Right cardiac atrium (tissue), 5 donors: ENCODE measurements at regions not wholly inside any gene's neighbourhood (a gene's known extent, or its start where the extent isn't known, plus 50 kb on each side); places are given as distances from the start of the nearest gene placed in this dataset.
A peak's percentile ranks its signal among the peaks of the same experiment; 100 is the strongest.
"Not testable (repeated sequence)": the region's sequence is repeated elsewhere in the genome, so short reads cannot be mapped to it uniquely, and the experiment has no call there.

Source experiments
- ATAC-seq, 2 donors: fragments of 200-7000 bp; cut with Tn5 transposase; one replicate each; pipeline versions ENCODE4 v1.8.0 to v1.9.1; 2020; ENCODE audit warnings: moderate library complexity in 2 of 2, mild to moderate bottlenecking in 1 of 2
- DNase-seq, 3 donors: peaks; one replicate each; pipeline ENCODE4 v3.0.0-alpha.2; 2020
- H3K27ac ChIP-seq: one replicate; pipeline ENCODE4 v1.5.1; 2013; ENCODE audit warnings: mild to moderate bottlenecking, low read length, control low read depth, moderate library complexity
- H3K27me3 ChIP-seq: one replicate; pipeline ENCODE4 v1.6.1; 2013; ENCODE audit not compliant: control insufficient read depth, insufficient read depth
- H3K4me1 ChIP-seq: one replicate; pipeline ENCODE4 v1.6.1; 2013; ENCODE audit warnings: low read length; ENCODE audit not compliant: control insufficient read depth, insufficient read depth
- H3K4me3 ChIP-seq: one replicate; pipeline ENCODE4 v1.5.1; 2013; ENCODE audit warnings: low read length, control low read depth
- H3K9me3 ChIP-seq: one replicate; pipeline ENCODE4 v1.6.1; 2013; ENCODE audit warnings: low read length; ENCODE audit not compliant: control insufficient read depth
- WGBS: extraction: QIAGEN DNeasy Blood & Tissue Kit; methylation state at CpG from one replicate; pipeline ENCODE4 v1.1.7; 2013; 5-methylcytosine and 5-hydroxymethylcytosine counted together
- intact Hi-C, 4 donors: fragments of 100-400 bp; cut with DNase I; formaldehyde crosslinking; loops; one replicate each; pipeline versions ENCODE4 v1.11.0 to v1.14.0; 2022 to 2023
- donor health status: healthy with polysubstance abuse.
- donor health status: DM: no; HTN: yes; CAD: no.
- donor health status: DM: no; HTN: no; CAD: no.
- donor health status: DM: no; HTN: yes; CAD: no; lungs with severe emphysema.
- donor health status: DM: yes; HTN: yes; CAD: no.

- DNase-seq, H3K4me1 ChIP-seq, H3K27me3 ChIP-seq, ATAC-seq, intact Hi-C loops, H3K9me3 ChIP-seq, H3K4me3 ChIP-seq, H3K27ac ChIP-seq: not testable (repeated sequence)
- 98% methylated on average over 40 of the region's 40 CpGs for WGBS
Measured at GRCh38 chr15:70587012-70587634, 176.2 kb downstream of the UACA start.

- Histone ChIP-seq H3K4me3 (no peak overlapping the region), H3K27me3 (no peaks in the 10 kb centered on the region), H3K4me1 (no peaks in the 10 kb centered on the region), H3K27ac (no peak overlapping the region), H3K9me3 (no peaks in the 10 kb centered on the region)
- 92% methylated on average over 24 of the region's 24 CpGs for WGBS
- intact Hi-C loops: no loop called here
- no peak for ATAC-seq
- DNase-seq: no peak
Measured at GRCh38 chr15:70586241-70586640, 177.1 kb downstream of the UACA start.

GRCh38 chr15:70585707-70586034, 177.7 kb downstream of the UACA start:
- Histone ChIP-seq H3K27me3 (no peaks in the 10 kb centered on the region), H3K4me1 (no peaks in the 10 kb centered on the region), H3K4me3 (no peak overlapping the region), H3K9me3 (no peaks in the 10 kb centered on the region), H3K27ac (no peak overlapping the region)
- DNase-seq: no peak
- no peak for ATAC-seq
- intact Hi-C loops: no loop called here
- 48% methylated on average over 10 of the region's 10 CpGs for WGBS

GRCh38 chr15:70584838-70585706, 178.3 kb downstream of the UACA start:
- no peak for DNase-seq
- Histone ChIP-seq H3K4me3 (peak overlapping the region; percentile 9), H3K4me1 (no peaks in the 10 kb centered on the region), H3K9me3 (no peaks in the 10 kb centered on the region), H3K27ac (no peak overlapping the region), H3K27me3 (no peaks in the 10 kb centered on the region)
- peak; percentile 47 to 48 for ATAC-seq
- WGBS: 17% methylated on average over 64 of the region's 64 CpGs
- intact Hi-C loops: no loop called here

- intact Hi-C loops: no loop called here
- Histone ChIP-seq H3K4me1 (no peaks in the 10 kb centered on the region), H3K27ac (no peak overlapping the region), H3K27me3 (no peaks in the 10 kb centered on the region), H3K4me3 (no peak overlapping the region), H3K9me3 (no peaks in the 10 kb centered on the region)
- ATAC-seq: no peak
- 95% methylated on average over 4 of the region's 4 CpGs for WGBS
- no peak for DNase-seq
Measured at GRCh38 chr15:70584441-70584837, 178.9 kb downstream of the UACA start.

GRCh38 chr15:70583006-70583405, 180.4 kb downstream of the UACA start:
- intact Hi-C loops: no loop called here
- Histone ChIP-seq H3K27ac (no peak overlapping the region), H3K4me3 (no peak overlapping the region), H3K9me3 (no peaks in the 10 kb centered on the region), H3K4me1 (no peaks in the 10 kb centered on the region), H3K27me3 (no peaks in the 10 kb centered on the region)
- WGBS: 73% methylated on average over 4 of the region's 4 CpGs
- DNase-seq: no peak
- ATAC-seq: no peak

- ATAC-seq (peak; percentile 37 to 45), DNase-seq (no peak)
- WGBS: 70% methylated on average over 5 of the region's 5 CpGs
- intact Hi-C loops: no loop called here
- H3K9me3 ChIP-seq: no peaks in the 10 kb centered on the region
- no peaks in the 10 kb centered on the region for H3K27me3 ChIP-seq
- no peak overlapping the region for H3K4me3 ChIP-seq
- no peaks in the 10 kb centered on the region for H3K4me1 ChIP-seq
- no peak overlapping the region for H3K27ac ChIP-seq
Measured at GRCh38 chr15:70582143-70582945, 181.0 kb downstream of the UACA start.

GRCh38 chr15:70580958-70581357, 182.4 kb downstream of the UACA start:
- Histone ChIP-seq H3K9me3 (no peaks in the 10 kb centered on the region), H3K27me3 (no peaks in the 10 kb centered on the region), H3K4me1 (no peaks in the 10 kb centered on the region), H3K27ac (no peak overlapping the region), H3K4me3 (no peak overlapping the region)
- WGBS: 84% methylated on average over 6 of the region's 6 CpGs
- intact Hi-C loops: no loop called here
- DNase-seq (no peak), ATAC-seq (no peak)

GRCh38 chr15:70580286-70580685, 183.1 kb downstream of the UACA start:
- Histone ChIP-seq H3K9me3 (no peaks in the 10 kb centered on the region), H3K4me1 (no peaks in the 10 kb centered on the region), H3K27me3 (no peaks in the 10 kb centered on the region), H3K4me3 (no peak overlapping the region), H3K27ac (no peak overlapping the region)
- DNase-seq (no peak), ATAC-seq (no peak)
- intact Hi-C loops: no loop called here
- 67% methylated on average over 10 of the region's 10 CpGs for WGBS

- H3K27ac ChIP-seq: no peak overlapping the region
- 75% methylated on average over 3 of the region's 3 CpGs for WGBS
- no peaks in the 10 kb centered on the region for H3K27me3 ChIP-seq
- H3K4me3 ChIP-seq: no peak overlapping the region
- no peak for ATAC-seq
- intact Hi-C loops: no loop called here
- H3K9me3 ChIP-seq: no peaks in the 10 kb centered on the region
- no peaks in the 10 kb centered on the region for H3K4me1 ChIP-seq
- DNase-seq: no peak
Measured at GRCh38 chr15:70579766-70580165, 183.6 kb downstream of the UACA start.

GRCh38 chr15:70578196-70578595, 185.2 kb downstream of the UACA start:
- ATAC-seq: no peak
- 95% methylated on average over 10 of the region's 10 CpGs for WGBS
- no peaks in the 10 kb centered on the region for H3K9me3 ChIP-seq
- intact Hi-C loops: no loop called here
- no peak overlapping the region for H3K4me3 ChIP-seq
- no peak overlapping the region for H3K27ac ChIP-seq
- no peak for DNase-seq
- no peaks in the 10 kb centered on the region for H3K4me1 ChIP-seq
- H3K27me3 ChIP-seq: no peaks in the 10 kb centered on the region
